GM21717 (cell line): ENCODE measurements at regions not wholly inside any gene's neighbourhood (a gene's known extent, or its start where the extent isn't known, plus 50 kb on each side); places are given as distances from the start of the nearest gene placed in this dataset.
A peak's percentile ranks its signal among the peaks of the same experiment; 100 is the strongest.

Source experiments
- ATAC-seq: cut with Tn5 transposase; IDR thresholded peaks from one replicate; pipeline ENCODE4 v1.9.1; 2021; ENCODE audit warnings: mild to moderate bottlenecking, moderate library complexity; ENCODE audit not compliant: unreplicated experiment

DNA sequence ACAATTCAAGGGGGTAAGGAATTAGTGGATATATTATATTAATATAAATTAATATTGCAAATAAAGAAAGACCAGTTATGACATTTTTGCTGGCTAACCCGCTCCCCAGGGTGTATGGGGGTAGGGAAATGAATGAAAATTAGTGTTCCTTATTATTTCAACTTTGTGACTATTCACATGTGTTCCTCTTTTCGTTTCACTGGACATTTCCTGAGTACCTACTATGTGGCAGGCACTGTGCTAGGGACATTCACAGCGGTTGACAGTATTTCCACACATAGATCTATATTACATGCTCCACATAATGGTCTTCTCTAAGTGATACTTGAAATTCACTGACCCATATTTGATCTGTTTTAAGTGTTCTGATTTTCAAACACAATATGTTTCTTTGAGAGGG lies 129.8 kb upstream of the USP15 start:
- ATAC-seq = no peak

DNA sequence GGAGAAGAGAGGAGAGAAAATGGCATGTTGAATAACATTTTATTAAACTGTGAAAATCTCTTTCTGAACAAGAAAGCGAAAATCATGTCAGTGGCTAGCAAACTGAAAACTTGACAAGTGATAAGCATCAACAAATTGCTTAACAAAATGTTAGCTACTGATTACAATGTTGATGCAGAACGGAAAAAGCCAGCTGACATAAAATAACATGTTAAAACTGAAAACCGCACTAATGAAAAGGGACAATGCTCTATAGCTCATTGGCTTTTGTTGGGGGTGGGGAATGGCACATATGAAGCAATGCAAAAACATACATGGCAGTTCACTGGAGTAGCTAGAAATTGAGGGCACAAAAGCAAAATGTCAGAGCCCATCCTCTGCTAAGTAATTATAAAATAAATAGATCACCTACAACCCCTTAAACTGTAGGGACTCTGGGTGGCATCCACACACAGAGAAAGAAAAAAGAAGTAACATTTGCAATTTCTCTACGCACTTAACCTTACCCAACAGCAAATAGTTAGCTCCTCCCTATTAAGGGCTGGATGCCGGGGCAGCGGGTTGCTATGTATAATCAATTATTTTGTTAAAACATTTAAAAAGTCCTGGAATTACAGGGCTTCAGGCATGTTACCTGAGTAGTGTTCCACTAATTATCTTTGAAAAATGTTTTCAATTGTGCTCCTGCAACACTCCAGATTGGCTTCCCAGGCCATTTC lies 129.2 kb upstream of the USP15 start:
- ATAC-seq = no peak

DNA sequence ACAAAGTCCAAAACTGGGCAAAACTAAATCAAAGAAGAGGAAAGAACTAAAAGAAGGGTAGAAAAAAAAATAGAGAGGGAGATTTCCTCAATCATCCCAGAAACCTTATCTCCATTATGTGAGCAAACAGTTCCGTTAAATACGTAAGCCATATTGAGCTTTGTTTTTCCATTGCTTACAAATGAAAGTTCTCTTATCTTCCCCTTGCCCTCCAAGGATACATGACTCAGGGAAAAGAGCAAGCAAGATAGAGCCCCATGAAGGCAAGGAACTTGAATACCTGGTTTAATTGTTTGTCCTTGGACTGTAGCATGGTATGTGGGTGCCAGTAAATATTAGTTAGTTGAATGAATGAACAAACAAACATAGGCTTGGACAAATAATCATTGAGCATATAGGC lies 126.8 kb upstream of the USP15 start:
- no peak for ATAC-seq

DNA sequence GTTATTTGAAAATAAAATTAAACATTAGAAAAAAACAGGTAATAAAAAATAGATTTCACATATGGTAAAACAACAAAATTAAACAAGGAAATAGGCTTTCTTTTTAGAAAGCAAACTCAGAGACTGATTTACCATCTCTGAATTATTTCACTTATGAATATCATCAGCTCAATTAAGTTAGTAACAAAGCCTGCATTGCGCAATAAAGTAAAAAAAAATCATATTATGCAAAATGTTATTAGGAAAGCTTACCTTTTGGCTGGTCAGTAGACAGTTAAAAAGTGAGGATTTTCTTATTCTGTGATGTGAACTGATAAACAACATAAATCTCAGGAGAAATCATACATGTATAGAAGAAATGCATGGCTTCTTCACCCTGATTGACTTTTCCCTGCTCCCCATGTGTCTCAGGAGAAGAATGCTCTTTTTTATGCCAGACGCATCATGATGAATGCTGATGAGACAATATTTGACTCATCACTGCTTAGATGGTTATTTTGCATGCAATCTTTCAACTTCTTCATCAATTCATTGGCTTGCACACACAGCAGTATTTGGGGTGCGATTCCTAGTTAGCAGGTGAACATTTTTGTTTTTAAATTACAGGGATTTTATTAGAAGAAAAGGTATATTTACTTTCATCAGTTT lies 124.5 kb upstream of the USP15 start:
- no peak for ATAC-seq

DNA sequence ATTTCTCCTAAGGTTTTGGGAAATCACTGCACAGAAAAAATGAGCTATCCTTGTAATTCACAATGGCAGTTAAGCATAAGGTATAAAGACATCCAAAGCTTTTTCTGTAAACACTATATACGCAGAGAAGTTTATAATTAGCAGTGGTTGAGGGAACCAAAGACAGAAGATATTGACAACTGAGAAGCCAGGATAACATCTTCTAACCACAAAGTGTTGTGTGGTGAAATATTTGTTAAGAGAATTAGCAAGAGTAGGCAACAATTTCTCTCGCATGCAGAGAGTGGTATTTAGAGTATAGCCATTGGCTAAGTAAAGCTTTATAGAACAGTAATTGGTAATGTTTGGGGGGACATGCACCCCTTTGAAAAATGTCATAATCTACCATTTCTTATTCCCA lies 123.7 kb upstream of the USP15 start:
- ATAC-seq = no peak

DNA sequence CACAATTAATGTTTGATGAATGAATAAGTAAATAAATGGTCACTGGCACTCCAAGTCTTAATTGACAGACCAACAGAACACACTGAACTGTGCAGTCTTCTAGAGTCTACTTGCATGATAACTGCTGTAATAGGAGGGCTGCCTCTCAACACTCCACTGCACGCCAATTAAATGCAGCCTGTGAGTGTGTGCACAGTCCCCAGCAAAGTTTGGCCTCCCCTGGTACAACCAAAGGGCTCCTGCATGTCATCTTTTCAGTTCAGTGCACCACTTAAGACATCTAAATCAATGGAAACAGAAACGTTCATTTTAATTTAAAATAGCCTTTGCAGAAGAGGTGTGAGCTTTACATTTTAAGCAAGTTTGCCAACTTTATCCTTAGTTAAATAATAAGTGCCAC lies 121.7 kb upstream of the USP15 start:
- no peak for ATAC-seq

DNA sequence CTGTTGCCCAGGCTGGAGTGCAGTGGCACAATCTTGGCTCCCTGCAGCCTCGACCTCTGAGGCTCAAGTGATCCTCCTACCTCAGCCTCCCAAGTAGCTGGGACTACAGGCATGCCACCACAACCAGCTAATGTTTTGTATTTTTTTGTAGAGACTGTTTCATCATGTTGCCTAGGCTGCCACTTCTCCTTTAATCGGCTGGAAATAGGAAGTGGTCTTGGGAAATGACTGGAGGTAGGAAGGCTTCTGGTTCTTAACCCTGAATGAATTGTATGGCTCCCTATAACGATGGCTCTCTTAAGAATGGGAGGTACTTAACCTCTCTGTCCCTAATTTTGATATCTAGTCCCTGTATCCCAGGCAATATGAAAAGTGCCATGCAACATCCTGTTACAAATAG lies 113.9 kb upstream of the USP15 start:
- ATAC-seq = no peak

DNA sequence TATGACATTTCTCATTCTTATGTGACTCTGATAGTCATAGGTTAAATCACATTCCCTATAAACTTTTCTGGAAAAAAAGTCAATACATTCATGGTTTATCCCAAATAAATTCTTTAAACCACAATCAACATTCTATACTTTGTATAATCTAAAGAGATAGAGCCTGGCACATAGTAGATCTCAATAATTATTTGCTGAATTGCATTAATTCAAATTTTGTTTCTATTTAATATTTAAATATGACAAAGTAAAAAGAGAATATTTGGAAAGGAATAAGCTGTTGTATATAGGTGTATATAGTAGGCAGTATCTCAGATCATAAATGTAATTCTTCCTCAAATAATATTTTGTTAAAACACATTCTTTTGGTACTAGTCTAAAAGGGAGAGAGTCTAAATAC lies 102.2 kb upstream of the USP15 start:
- no peak for ATAC-seq

DNA sequence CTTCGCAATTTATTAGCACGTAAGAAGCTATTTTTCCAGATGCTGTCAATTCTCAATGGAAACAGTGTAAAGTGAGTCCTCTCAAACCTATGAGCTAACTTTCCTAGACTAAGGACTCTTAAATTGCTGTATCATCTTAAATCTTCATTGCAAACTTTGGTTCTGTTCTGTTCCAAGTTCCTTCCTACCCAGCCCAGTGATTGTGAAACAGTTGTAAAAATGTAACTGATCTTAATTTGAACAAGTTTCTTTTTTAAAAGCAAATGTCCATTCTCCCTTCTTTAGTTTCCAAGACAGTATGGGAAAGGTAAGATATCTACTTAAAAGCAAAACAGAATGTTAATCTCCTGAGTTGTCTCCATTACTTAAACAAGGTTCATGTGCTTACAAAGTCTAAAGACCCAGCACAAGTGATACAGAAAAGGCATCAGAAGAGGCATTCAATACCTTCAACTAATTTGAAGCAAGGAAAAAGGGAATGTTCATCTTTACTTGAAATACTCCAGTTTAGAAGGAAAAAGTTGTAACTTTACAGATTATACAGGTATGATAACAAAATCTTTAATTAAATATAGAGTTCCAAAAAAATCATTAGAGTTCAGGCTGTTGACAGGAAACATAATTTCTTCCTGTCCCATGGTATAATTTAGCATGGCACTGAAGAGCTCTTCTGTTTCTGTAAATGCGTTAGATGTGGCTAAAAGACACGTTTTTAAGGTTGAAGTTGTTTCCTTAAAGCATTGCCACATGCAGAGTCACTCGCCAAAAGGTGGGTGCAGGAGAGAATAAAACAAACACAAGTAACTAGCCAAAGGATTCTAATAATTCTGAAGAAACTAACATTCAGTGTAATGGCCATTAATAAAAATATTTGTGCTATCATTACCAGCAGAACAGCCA lies 101.5 kb upstream of the USP15 start:
- ATAC-seq = no peak

DNA sequence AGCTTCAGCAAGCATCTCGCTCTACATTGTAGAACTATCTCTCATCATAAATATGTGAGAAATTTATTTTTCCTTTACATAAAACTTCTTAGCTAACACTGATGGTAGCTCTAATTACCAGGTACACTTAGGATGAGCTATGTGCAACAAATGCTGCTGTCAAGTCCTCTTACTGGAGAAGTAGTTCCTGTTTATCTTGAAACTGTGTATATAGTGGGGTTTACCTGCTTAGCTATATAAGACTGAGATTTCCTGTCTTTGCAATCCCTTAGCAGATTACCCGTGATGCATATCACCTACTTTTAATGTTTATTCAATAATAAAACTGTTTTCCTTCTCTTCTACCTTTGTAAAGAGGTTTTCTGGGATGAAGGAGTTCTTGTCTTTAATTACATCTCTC lies 98.0 kb upstream of the USP15 start:
- ATAC-seq = no peak

DNA sequence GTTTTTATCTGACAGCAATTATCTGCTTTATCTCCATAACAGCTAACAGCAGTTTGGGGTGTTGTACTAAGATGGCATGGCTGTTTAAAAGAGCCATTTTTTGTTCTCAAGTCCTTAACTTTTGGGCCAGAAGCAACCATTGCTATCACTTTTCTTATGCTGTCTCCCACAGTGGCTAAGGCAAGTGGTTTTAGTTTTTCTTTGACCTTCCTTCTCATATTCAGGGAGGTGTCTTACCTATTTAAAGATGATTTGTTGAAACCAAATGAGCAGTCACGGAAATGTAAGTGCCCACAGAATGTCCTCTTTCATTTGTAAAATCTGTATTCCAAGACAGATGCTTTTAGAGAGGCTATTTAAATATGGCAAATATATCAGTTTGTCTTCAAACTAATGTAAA lies 96.8 kb upstream of the USP15 start:
- ATAC-seq = no peak

DNA sequence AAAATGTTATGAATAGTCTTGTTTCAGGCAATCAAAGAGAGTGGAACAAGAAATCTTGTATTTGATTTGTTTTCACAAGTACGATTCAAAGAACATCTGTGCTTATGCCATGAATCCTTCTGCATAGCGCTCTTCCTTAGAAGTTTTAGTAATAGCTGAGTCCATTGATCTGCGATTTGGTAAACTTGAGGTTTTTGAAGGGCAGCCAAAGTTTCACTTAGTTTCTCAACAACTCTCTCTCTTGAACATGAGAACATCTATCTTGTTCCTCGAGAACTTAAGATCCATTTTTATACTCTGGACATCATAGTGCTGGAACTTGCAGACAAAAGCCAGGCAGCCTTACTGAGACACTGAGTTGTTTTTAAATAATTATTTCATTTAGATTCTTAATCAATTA lies 96.2 kb upstream of the USP15 start:
- no peak for ATAC-seq

DNA sequence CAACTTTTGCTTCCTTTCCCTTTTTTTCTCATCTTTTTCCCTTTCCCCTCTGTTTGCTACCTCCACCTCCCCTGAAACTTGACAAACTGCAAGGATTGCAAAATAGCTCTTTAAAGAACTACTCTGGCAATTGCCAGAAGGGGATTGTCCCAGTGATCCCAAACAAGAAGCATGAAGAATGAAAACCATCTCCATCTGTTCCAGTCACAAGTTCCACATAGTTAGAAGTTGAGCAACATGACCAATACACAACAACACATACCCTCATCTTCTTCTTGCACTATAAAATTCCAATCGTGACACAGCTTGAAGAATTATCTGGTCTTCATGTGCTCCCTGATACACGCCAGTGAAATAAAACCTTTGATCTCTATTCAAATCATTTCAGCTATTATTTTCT lies 93.7 kb upstream of the USP15 start:
- no peak for ATAC-seq

DNA sequence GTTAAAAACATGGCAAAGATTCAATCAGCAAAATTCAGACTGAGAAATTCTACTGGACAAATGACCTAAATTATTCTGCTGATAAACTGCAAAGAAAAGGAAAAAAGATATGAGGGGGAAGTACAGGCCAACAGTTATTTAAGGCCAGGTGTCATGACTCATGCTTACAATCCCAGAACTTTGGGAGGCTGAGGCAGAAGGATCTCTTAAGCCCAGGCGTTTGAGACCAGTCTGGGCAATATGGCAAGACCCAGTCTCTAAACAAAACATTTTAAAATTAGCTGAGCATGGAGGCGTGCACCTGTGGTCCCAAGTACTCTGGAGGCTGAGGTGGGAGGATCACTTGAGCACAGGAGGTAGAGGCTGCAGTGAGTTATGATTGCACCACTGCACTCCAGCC lies 91.8 kb upstream of the USP15 start:
- ATAC-seq = no peak

DNA sequence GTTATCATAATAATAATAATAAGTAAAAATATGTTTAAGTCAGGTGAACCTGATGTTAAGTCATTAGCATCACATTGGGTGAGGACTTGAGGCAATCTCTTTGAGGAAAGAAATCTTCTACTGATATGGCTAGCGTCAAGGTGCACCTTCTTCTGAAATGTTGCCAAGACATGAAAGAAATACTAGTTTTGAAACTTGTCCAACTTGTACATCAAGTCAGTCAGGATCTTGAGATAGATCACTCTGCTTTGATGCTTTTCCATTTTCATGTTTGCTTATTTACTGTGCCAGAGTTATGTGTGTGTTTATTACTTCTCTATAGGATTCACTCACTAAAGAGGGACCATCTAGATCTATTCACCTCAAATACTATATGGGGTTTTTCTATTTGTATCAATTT lies 90.0 kb upstream of the USP15 start:
- ATAC-seq = no peak

DNA sequence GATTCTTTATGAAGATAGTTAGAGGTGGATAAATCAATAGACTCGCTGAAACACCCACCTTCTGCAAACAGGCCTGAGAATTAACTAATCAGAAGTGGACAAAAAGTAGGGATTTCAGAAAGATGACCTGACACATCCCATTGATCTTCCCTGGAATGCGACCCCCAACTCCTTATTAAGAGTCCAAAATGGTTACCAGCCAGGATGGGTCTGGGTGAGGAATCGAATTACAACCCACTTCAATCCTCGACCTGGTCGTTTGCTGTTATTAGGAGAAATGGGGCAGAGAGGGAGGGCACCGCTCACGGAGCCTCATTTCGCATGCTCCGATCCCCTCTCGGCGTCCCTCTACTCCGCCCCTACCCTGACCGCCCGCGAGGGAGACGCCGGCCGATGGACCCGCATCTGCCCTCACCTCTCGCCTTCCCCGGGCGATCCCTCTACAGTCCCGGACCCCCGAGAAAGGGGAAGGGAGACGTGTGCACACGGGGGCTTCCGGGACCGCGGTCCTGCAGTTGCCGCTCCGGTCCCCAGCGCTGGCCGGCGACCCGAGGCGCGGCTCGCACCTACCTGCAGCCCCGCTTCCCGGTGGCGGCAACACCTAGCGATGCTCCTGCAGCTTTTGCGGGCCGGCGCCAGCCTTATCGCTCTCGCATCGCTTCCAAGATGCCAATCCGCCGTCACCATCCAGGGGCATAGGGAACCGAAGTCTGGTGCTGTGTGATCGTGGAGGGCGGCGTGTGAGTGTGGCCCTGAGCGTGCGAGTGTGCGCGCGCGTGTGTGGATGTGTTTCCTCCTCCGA lies 69.3 kb upstream of the USP15 start:
- ATAC-seq = no peak

DNA sequence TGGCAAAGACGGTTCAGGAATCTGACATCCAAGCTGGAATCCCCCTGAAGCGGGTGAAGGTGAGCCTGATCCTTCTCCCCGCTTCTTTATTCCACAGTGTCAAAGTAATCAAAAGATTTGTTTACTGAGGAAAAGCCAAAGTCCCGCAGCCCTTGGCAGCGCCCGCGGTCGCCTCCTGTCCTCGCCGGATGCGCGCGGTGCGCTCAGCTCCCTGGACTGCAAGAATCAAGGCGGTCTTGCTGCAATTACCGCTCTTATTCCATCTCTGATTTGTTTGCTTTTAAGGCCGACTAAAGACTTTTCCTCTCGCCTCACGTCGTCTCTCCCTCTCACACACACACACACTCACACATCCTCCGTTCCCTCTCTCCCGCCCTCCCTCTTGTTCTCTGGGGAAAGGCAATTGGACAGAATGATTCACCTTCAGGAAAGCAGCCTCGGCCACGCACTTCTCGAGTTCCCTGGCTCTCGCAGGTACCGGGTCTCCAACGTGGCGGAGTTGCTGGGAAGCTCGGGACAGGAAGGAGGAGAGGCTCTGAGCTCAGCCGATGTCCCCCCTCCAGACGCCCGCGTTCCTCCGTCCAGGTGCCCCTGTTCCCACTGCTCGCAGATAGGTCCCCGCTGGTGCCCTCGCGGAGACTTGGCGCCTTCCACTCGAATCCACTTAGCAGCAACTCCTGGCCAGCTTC lies 68.6 kb upstream of the USP15 start:
- ATAC-seq = no peak

DNA sequence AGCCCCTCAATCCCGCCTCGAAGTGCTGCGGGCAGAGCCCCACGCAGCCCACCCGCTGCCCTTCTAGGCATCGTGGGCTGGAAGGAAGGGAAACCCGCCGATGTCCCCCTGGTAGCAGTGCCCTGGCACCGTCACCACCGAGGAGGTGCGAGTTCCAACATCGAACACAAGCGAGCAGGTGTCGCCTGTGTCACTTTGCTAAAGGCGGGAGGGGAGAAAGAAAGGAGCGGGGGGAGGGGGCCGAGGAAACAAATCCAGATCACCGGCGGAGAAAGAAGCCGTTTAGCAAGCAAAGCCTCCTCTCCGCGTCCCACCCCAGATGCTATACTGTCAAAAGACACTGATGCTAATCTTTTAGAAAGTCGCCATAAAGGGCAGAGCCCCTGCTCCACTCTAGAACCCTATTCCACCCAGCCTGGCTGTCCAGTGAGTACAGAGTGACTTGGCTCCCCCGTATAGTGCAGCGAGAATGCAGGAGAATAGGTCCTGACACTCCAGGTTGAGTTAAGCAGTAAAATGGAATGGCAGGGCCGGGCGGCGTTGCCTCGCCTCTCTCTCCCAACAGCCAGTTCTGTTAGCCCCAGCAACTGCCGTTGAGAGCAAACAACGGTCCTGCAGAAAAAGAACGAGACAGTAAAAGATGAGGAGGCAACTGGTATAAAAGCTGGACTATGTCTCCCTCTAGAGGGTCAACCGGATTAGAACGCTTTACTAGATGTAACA lies 67.9 kb upstream of the USP15 start:
- peak; percentile 92 for ATAC-seq

DNA sequence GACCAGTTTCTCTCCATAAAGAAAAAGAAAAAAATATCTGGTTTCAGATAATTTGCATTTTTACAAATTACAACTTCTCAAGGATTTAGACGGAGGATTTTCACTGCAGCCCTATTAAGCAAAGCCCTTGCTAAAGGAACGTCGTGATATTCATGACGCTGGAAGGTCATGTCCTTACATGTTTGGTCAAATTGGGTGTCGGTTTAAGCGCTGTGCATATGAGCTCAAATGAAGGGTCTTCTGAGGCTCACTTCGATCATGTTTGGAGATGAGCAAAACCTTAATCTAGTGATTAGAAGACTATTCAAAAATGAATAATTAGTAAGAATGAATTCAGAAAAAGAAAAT lies 67.3 kb upstream of the USP15 start:
- ATAC-seq = no peak

DNA sequence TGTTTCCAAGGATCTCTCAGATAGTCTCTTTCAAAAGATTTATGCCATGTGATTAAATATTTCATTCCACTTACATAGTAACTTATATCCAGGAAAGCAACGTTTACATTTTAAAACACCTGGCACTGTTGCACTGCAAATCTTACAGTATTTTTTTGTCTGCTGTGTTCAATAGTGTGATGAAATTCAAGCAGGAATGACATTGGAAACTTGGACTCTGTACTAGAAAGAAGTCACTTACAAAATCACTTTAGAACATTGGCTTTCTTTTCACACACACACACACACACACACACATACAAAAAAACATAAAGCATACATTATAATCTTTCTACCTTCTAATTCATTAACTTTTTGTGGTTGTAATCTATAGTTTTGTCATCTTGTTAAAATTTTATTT lies 66.2 kb upstream of the USP15 start:
- ATAC-seq = no peak
